WTC11 (cell line): ENCODE measurements at regions not wholly inside any gene's neighbourhood (a gene's known extent, or its start where the extent isn't known, plus 50 kb on each side); places are given as distances from the start of the nearest gene placed in this dataset.
A peak's percentile ranks its signal among the peaks of the same experiment; 100 is the strongest.

ENCODE experiments used
- ATAC-seq: fragments of 200-7000 bp; cut with Tn5 transposase; 2 replicates; pipeline ENCODE4 v1.10.0; 2021; ENCODE audit warnings: mild to moderate bottlenecking, moderate library complexity
- CTCF ChIA-PET: fragments of 300-600 bp; sonication (Branson Sonifier 250); formaldehyde crosslinking; loops from one replicate; lab custom pipeline; 2021; ENCODE audit warnings: antibody characterized with exemption; lab: Charles Lee
- POLR2A ChIA-PET: fragments of 350-600 bp; sonication (Branson Sonifier 250); formaldehyde crosslinking; loops from one replicate; lab custom pipeline; 2021; ENCODE audit warnings: antibody characterized with exemption; lab: Charles Lee
- DNase-seq: peaks from one replicate; pipeline ENCODE4 v3.0.0; 2021; ENCODE audit warnings: low spot score
- H3K27ac Mint-ChIP-seq: 2 replicates; pipeline ENCODE4 v1.8.0; 2021; ENCODE audit warnings: mixed read lengths
- H3K27me3 Mint-ChIP-seq: 2 replicates; pipeline ENCODE4 v1.8.0; 2021; ENCODE audit warnings: low read depth, mild to moderate bottlenecking, moderate library complexity, mixed read lengths
- H3K36me3 Mint-ChIP-seq: 2 replicates; pipeline ENCODE4 v1.8.0; 2021; ENCODE audit warnings: mixed read lengths
- H3K4me1 Mint-ChIP-seq: 2 replicates; pipeline ENCODE4 v1.8.0; 2022; ENCODE audit warnings: mixed read lengths
- H3K4me3 Mint-ChIP-seq: 2 replicates; pipeline ENCODE4 v1.8.0; 2021; ENCODE audit warnings: mild to moderate bottlenecking, moderate library complexity, mixed read lengths
- H3K9me3 Mint-ChIP-seq: 2 replicates; pipeline ENCODE4 v1.8.0; 2021; ENCODE audit warnings: mixed read lengths
- CREB1 ChIP-seq: sonication (generic); formaldehyde crosslinking; IDR thresholded peaks from 2 replicates; pipeline ENCODE4 v1.8.0; 2023; ENCODE audit warnings: mild to moderate bottlenecking, missing genetic modification reagents
- GRHL2 ChIP-seq: fragments of 250-450 bp; sonication (Bioruptor Pico); IDR thresholded peaks from 2 replicates; pipeline ENCODE4 v1.8.0; 2022; ENCODE audit warnings: mild to moderate bottlenecking, moderate library complexity; ENCODE audit not compliant: insufficient replicate concordance, severe bottlenecking
- KAT7 ChIP-seq: sonication (generic); formaldehyde crosslinking; IDR thresholded peaks from 2 replicates; pipeline ENCODE4 v1.8.1; 2023; ENCODE audit warnings: missing genetic modification reagents, mild to moderate bottlenecking, borderline replicate concordance
- NFYB ChIP-seq: sonication (generic); formaldehyde crosslinking; conservative IDR thresholded peaks from 2 replicates; pipeline ENCODE4 v1.8.0; 2022; ENCODE audit warnings: low read depth, missing genetic modification reagents
- NR1H2 ChIP-seq: sonication (generic); formaldehyde crosslinking; IDR thresholded peaks from 2 replicates; pipeline ENCODE4 v1.9.0; 2021; ENCODE audit warnings: mild to moderate bottlenecking, moderate library complexity, missing genetic modification reagents
- OVOL2 ChIP-seq: fragments of 250-450 bp; sonication (Bioruptor Pico); IDR thresholded peaks from 2 replicates; pipeline ENCODE4 v1.9.0; 2021; ENCODE audit warnings: mild to moderate bottlenecking, borderline replicate concordance
- TCF7 ChIP-seq: sonication (generic); formaldehyde crosslinking; IDR thresholded peaks from 2 replicates; pipeline ENCODE4 v1.8.0; 2022; ENCODE audit warnings: mild to moderate bottlenecking, low read depth, missing genetic modification reagents, moderate library complexity
- ZNF219 ChIP-seq: sonication (generic); formaldehyde crosslinking; IDR thresholded peaks from 2 replicates; pipeline ENCODE4 v1.8.0; 2023; ENCODE audit warnings: missing genetic modification reagents, mild to moderate bottlenecking, borderline replicate concordance
- ZNF317 ChIP-seq: sonication (generic); formaldehyde crosslinking; IDR thresholded peaks from 2 replicates; pipeline ENCODE4 v1.8.1; 2023; ENCODE audit warnings: low read depth, mild to moderate bottlenecking, moderate library complexity, missing genetic modification reagents, borderline replicate concordance
- ZNF396 ChIP-seq: fragments of 250-450 bp; sonication (Bioruptor Pico); IDR thresholded peaks from 2 replicates; pipeline ENCODE4 v1.8.0; 2021; ENCODE audit warnings: mild to moderate bottlenecking, moderate library complexity, borderline replicate concordance
- ZNF671 ChIP-seq: fragments of 250-450 bp; sonication (Bioruptor Pico); IDR thresholded peaks from 2 replicates; pipeline ENCODE4 v1.8.0; 2021; ENCODE audit warnings: mild to moderate bottlenecking
- TF ChIP-seq, protein P1 (sequence below): sonication (generic); formaldehyde crosslinking; conservative IDR thresholded peaks from 2 replicates; pipeline ENCODE4 v1.8.1; 2023; ENCODE audit warnings: mild to moderate bottlenecking, low read depth, missing genetic modification reagents, moderate library complexity
- TF ChIP-seq, protein P2 (sequence below): sonication (generic); formaldehyde crosslinking; IDR thresholded peaks from 2 replicates; pipeline ENCODE4 v1.8.0; 2022; ENCODE audit warnings: mild to moderate bottlenecking, missing genetic modification reagents
- TF ChIP-seq, protein P3 (sequence below): sonication (generic); formaldehyde crosslinking; IDR thresholded peaks from 2 replicates; pipeline ENCODE4 v1.8.0; 2022; ENCODE audit warnings: mild to moderate bottlenecking, missing genetic modification reagents
- TF ChIP-seq, protein P4 (sequence below): sonication (generic); formaldehyde crosslinking; IDR thresholded peaks from 2 replicates; pipeline ENCODE4 v1.8.1; 2023; ENCODE audit warnings: mild to moderate bottlenecking, missing genetic modification reagents, borderline replicate concordance
- TF ChIP-seq, protein P5 (sequence below): fragments of 200-600 bp; IDR thresholded peaks from 2 replicates; pipeline ENCODE4 v1.8.0; 2022; ENCODE audit warnings: antibody characterized with exemption
- TF ChIP-seq, protein P6 (sequence below): fragments of 250-450 bp; sonication (Bioruptor Pico); IDR thresholded peaks from 2 replicates; pipeline ENCODE4 v1.9.0; 2021; ENCODE audit warnings: mild to moderate bottlenecking
- TF ChIP-seq, protein P7 (sequence below): sonication (generic); formaldehyde crosslinking; IDR thresholded peaks from 2 replicates; pipeline ENCODE4 v1.8.0; 2023; ENCODE audit warnings: missing genetic modification reagents, mild to moderate bottlenecking, borderline replicate concordance

DNA sequence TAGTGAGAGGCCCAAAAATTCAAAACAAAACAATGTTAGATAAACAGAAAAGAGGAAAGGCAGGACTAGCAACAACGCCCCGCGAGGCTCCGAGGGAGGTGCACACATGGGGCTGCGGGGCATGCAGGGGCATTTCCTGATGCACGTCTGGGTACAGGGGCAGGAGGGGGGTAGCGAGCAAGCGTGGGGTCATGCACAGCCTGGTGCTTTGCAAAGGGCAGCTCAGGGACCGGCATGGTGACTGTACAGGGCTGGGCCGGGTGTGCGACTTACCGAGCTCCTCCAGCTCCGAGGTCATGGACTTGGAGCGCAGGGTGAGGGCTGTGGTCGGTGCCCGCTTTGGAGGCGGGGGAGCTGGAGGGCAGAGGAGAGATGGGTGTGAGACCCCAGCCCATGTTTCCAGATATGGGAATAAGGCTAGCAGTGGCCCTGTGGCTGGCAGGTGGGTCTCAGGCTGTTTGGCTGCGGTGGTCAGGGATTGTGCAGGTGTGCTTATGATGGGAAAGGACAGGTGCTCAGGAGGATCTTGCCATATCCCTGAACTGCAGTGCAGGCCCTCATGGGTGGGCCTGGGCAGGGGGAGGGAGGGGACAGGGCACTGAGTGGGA lies 103.7 kb downstream of the CTTN start:
- DNase-seq, result no peak
- no peaks in the 10 kb centered on the region for H3K36me3 Mint-ChIP-seq
- ChIA-PET POLR2A (no interaction called here), CTCF (interaction anchor here (0.7 to 3.0 kb wide), 2 partner anchors 9 to 99 kb away, joined by 4 to 10 read pairs; no protein-coding TSS in a partner anchor)
- no peaks in the 10 kb centered on the region for H3K27me3 Mint-ChIP-seq
- no peaks in the 10 kb centered on the region for H3K9me3 Mint-ChIP-seq
- H3K27ac Mint-ChIP-seq, result peak overlapping the region; percentile 55; the same call in 1 of the 2 replicates
- no peak overlapping the region for H3K4me3 Mint-ChIP-seq
- peaks cover 6% of the 10 kb centered on the region for H3K4me1 Mint-ChIP-seq
- no peak for ATAC-seq
- no peak for TF ChIP-seq CREB1 (CRISPR knock-in tag)
- TF ChIP-seq, protein P1, sequence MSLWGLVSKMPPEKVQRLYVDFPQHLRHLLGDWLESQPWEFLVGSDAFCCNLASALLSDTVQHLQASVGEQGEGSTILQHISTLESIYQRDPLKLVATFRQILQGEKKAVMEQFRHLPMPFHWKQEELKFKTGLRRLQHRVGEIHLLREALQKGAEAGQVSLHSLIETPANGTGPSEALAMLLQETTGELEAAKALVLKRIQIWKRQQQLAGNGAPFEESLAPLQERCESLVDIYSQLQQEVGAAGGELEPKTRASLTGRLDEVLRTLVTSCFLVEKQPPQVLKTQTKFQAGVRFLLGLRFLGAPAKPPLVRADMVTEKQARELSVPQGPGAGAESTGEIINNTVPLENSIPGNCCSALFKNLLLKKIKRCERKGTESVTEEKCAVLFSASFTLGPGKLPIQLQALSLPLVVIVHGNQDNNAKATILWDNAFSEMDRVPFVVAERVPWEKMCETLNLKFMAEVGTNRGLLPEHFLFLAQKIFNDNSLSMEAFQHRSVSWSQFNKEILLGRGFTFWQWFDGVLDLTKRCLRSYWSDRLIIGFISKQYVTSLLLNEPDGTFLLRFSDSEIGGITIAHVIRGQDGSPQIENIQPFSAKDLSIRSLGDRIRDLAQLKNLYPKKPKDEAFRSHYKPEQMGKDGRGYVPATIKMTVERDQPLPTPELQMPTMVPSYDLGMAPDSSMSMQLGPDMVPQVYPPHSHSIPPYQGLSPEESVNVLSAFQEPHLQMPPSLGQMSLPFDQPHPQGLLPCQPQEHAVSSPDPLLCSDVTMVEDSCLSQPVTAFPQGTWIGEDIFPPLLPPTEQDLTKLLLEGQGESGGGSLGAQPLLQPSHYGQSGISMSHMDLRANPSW, result no peak
- no peak for TF ChIP-seq ZNF396
- TF ChIP-seq, protein P2, sequence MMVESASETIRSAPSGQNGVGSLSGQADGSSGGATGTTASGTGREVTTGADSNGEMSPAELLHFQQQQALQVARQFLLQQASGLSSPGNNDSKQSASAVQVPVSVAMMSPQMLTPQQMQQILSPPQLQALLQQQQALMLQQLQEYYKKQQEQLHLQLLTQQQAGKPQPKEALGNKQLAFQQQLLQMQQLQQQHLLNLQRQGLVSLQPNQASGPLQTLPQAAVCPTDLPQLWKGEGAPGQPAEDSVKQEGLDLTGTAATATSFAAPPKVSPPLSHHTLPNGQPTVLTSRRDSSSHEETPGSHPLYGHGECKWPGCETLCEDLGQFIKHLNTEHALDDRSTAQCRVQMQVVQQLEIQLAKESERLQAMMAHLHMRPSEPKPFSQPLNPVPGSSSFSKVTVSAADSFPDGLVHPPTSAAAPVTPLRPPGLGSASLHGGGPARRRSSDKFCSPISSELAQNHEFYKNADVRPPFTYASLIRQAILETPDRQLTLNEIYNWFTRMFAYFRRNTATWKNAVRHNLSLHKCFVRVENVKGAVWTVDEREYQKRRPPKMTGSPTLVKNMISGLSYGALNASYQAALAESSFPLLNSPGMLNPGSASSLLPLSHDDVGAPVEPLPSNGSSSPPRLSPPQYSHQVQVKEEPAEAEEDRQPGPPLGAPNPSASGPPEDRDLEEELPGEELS, result no peak
- no peak for TF ChIP-seq ZNF671 (CRISPR knock-in tag)
- no peak for TF ChIP-seq NR1H2 (CRISPR knock-in tag)
- no peak for TF ChIP-seq GRHL2 (CRISPR knock-in tag)
- no peak for TF ChIP-seq ZNF317 (CRISPR knock-in tag)
- TF ChIP-seq, protein P3, sequence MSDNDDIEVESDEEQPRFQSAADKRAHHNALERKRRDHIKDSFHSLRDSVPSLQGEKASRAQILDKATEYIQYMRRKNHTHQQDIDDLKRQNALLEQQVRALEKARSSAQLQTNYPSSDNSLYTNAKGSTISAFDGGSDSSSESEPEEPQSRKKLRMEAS, result no peak
- TF ChIP-seq, protein P4, sequence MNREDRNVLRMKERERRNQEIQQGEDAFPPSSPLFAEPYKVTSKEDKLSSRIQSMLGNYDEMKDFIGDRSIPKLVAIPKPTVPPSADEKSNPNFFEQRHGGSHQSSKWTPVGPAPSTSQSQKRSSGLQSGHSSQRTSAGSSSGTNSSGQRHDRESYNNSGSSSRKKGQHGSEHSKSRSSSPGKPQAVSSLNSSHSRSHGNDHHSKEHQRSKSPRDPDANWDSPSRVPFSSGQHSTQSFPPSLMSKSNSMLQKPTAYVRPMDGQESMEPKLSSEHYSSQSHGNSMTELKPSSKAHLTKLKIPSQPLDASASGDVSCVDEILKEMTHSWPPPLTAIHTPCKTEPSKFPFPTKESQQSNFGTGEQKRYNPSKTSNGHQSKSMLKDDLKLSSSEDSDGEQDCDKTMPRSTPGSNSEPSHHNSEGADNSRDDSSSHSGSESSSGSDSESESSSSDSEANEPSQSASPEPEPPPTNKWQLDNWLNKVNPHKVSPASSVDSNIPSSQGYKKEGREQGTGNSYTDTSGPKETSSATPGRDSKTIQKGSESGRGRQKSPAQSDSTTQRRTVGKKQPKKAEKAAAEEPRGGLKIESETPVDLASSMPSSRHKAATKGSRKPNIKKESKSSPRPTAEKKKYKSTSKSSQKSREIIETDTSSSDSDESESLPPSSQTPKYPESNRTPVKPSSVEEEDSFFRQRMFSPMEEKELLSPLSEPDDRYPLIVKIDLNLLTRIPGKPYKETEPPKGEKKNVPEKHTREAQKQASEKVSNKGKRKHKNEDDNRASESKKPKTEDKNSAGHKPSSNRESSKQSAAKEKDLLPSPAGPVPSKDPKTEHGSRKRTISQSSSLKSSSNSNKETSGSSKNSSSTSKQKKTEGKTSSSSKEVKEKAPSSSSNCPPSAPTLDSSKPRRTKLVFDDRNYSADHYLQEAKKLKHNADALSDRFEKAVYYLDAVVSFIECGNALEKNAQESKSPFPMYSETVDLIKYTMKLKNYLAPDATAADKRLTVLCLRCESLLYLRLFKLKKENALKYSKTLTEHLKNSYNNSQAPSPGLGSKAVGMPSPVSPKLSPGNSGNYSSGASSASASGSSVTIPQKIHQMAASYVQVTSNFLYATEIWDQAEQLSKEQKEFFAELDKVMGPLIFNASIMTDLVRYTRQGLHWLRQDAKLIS (CRISPR knock-in tag), result no peak
- TF ChIP-seq, protein P5, sequence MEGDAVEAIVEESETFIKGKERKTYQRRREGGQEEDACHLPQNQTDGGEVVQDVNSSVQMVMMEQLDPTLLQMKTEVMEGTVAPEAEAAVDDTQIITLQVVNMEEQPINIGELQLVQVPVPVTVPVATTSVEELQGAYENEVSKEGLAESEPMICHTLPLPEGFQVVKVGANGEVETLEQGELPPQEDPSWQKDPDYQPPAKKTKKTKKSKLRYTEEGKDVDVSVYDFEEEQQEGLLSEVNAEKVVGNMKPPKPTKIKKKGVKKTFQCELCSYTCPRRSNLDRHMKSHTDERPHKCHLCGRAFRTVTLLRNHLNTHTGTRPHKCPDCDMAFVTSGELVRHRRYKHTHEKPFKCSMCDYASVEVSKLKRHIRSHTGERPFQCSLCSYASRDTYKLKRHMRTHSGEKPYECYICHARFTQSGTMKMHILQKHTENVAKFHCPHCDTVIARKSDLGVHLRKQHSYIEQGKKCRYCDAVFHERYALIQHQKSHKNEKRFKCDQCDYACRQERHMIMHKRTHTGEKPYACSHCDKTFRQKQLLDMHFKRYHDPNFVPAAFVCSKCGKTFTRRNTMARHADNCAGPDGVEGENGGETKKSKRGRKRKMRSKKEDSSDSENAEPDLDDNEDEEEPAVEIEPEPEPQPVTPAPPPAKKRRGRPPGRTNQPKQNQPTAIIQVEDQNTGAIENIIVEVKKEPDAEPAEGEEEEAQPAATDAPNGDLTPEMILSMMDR, result no peak
- no peak for TF ChIP-seq TCF7
- TF ChIP-seq, protein P6, sequence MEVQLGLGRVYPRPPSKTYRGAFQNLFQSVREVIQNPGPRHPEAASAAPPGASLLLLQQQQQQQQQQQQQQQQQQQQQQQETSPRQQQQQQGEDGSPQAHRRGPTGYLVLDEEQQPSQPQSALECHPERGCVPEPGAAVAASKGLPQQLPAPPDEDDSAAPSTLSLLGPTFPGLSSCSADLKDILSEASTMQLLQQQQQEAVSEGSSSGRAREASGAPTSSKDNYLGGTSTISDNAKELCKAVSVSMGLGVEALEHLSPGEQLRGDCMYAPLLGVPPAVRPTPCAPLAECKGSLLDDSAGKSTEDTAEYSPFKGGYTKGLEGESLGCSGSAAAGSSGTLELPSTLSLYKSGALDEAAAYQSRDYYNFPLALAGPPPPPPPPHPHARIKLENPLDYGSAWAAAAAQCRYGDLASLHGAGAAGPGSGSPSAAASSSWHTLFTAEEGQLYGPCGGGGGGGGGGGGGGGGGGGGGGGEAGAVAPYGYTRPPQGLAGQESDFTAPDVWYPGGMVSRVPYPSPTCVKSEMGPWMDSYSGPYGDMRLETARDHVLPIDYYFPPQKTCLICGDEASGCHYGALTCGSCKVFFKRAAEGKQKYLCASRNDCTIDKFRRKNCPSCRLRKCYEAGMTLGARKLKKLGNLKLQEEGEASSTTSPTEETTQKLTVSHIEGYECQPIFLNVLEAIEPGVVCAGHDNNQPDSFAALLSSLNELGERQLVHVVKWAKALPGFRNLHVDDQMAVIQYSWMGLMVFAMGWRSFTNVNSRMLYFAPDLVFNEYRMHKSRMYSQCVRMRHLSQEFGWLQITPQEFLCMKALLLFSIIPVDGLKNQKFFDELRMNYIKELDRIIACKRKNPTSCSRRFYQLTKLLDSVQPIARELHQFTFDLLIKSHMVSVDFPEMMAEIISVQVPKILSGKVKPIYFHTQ (CRISPR knock-in tag), result no peak
- no peak for TF ChIP-seq NFYB (CRISPR knock-in tag)
- no peak for TF ChIP-seq KAT7 (CRISPR knock-in tag)
- no peak for TF ChIP-seq OVOL2 (CRISPR knock-in tag)
- TF ChIP-seq, protein P7, sequence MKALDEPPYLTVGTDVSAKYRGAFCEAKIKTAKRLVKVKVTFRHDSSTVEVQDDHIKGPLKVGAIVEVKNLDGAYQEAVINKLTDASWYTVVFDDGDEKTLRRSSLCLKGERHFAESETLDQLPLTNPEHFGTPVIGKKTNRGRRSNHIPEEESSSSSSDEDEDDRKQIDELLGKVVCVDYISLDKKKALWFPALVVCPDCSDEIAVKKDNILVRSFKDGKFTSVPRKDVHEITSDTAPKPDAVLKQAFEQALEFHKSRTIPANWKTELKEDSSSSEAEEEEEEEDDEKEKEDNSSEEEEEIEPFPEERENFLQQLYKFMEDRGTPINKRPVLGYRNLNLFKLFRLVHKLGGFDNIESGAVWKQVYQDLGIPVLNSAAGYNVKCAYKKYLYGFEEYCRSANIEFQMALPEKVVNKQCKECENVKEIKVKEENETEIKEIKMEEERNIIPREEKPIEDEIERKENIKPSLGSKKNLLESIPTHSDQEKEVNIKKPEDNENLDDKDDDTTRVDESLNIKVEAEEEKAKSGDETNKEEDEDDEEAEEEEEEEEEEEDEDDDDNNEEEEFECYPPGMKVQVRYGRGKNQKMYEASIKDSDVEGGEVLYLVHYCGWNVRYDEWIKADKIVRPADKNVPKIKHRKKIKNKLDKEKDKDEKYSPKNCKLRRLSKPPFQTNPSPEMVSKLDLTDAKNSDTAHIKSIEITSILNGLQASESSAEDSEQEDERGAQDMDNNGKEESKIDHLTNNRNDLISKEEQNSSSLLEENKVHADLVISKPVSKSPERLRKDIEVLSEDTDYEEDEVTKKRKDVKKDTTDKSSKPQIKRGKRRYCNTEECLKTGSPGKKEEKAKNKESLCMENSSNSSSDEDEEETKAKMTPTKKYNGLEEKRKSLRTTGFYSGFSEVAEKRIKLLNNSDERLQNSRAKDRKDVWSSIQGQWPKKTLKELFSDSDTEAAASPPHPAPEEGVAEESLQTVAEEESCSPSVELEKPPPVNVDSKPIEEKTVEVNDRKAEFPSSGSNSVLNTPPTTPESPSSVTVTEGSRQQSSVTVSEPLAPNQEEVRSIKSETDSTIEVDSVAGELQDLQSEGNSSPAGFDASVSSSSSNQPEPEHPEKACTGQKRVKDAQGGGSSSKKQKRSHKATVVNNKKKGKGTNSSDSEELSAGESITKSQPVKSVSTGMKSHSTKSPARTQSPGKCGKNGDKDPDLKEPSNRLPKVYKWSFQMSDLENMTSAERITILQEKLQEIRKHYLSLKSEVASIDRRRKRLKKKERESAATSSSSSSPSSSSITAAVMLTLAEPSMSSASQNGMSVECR (CRISPR knock-in tag), result no peak
- TF ChIP-seq ZNF219, result no peak
